ENCODE measurements at regions not wholly inside any gene's neighbourhood (a gene's known extent, or its start where the extent isn't known, plus 50 kb on each side); places are given as distances from the start of the nearest gene placed in this dataset.
A peak's percentile ranks its signal among the peaks of the same experiment; 100 is the strongest.

- H3K9me1 ChIP-seq (replicated peaks; ENCODE audit: control insufficient read depth, extremely low read depth, insufficient read depth, low read length), result no peaks in the 10 kb centered on the region
- no peaks in the 10 kb centered on the region for H3K27me3 ChIP-seq (ENCODE audit: control insufficient read depth in 2 of 2, insufficient read depth in 2 of 2, low read length in 2 of 2)
- H3K79me2 ChIP-seq (ENCODE audit: control insufficient read depth, insufficient read depth, low read length), result no peaks in the 10 kb centered on the region
- dilution Hi-C loops (cut with MboI; ENCODE audit: extremely low pct_ligation_motif_present, low sequenced_read_pairs) (no loop called here), intact Hi-C loops (cut with micrococcal nuclease) (no loop called here)
- CTCF ChIA-PET, result no interaction called here
- POLR2A ChIA-PET, result no interaction called here
- H3K27ac ChIP-seq (ENCODE audit: insufficient read depth, low read depth, low read length), result no peak overlapping the region
- BruUV-seq (replicated peaks), result no TSS peak
- H3K9me3 ChIP-seq (replicated peaks; ENCODE audit: control insufficient read depth, insufficient read depth, low read length), result no peaks in the 10 kb centered on the region
- H3K4me2 ChIP-seq (ENCODE audit: insufficient read depth, low read length), result no peak overlapping the region
- TF ChIP-seq FOS (IDR thresholded peaks at IDR 0.05; ENCODE audit: borderline replicate concordance, insufficient read depth, low read length) (no peak), CTCF (IDR thresholded peaks at IDR 0.05; ENCODE audit: extremely low read depth in 1 of 2, insufficient read depth in 1 of 2, low read depth in 1 of 2, low read length in 2 of 2) (peak; percentile 27 to 47)
- H4K20me1 ChIP-seq (replicated peaks; ENCODE audit: control insufficient read depth, extremely low read depth, insufficient read depth, low read length), result no peaks in the 10 kb centered on the region
- FAIRE-seq (no peak), DNase-seq (ENCODE audit: low read depth, low spot score) (peak; percentile 41)
- H3K4me3 ChIP-seq (replicated peaks in 1 of 3; ENCODE audit: insufficient read depth in 1 of 3, low read depth in 1 of 3, low read length in 3 of 3), result no peak overlapping the region
- peaks cover 24% of the 10 kb centered on the region for H3K4me1 ChIP-seq (ENCODE audit: control insufficient read depth, extremely low read depth, insufficient read depth, low read length)
- no peaks in the 10 kb centered on the region for H3K36me3 ChIP-seq (ENCODE audit: control insufficient read depth in 2 of 2, extremely low read depth in 1 of 2, insufficient read depth in 2 of 2, low read length in 2 of 2)
- H2AFZ ChIP-seq (ENCODE audit: low read depth, low read length), result no peak overlapping the region
- H3K9ac ChIP-seq (replicated peaks; ENCODE audit: extremely low read depth, insufficient read depth, low read length), result no peak overlapping the region
Measured at GRCh38 chr20:50380697-50381040, 129.5 kb upstream of the PTPN1 start.

DNA sequence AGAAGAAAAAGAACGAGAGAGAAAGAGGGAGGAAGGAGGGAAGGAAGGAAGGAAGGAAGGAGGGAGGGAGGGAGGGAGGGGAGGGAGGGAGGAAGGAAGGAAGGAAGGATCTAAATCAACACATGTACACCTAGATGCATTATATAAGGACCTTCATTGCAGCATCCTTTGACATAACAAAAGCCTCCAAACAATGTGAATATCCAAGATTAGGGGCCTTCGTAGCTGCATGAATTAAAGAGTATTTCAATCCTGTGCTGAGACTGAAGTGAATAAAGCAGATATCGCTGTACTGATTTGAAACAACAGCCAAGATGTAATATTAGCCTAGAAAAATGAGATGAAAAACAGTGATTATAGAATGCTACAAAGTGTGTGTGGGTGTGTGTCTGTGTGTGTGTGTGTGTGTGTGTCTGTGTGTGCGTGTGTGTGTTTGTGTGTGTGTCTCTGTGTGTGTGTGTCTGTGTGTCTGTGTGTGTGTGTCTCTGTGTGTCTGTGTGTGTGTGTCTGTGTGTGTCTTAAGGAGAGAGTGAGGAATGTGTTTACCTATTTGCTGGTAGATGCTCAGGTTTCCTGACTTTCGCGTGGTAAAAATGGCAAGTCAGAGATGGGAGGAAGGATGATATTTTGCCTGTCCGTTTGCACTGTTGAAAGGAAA is 129.0 kb upstream of the PTPN1 start:
- Histone ChIP-seq H3K4me3 (replicated peaks in 1 of 3; ENCODE audit: insufficient read depth in 1 of 3, low read depth in 1 of 3, low read length in 3 of 3) (no peak overlapping the region), H3K9me1 (replicated peaks; ENCODE audit: control insufficient read depth, extremely low read depth, insufficient read depth, low read length) (no peaks in the 10 kb centered on the region), H3K79me2 (ENCODE audit: control insufficient read depth, insufficient read depth, low read length) (no peaks in the 10 kb centered on the region), H3K4me2 (ENCODE audit: insufficient read depth, low read length) (no peak overlapping the region), H3K36me3 (ENCODE audit: control insufficient read depth in 2 of 2, extremely low read depth in 1 of 2, insufficient read depth in 2 of 2, low read length in 2 of 2) (no peaks in the 10 kb centered on the region), H3K9me3 (replicated peaks; ENCODE audit: control insufficient read depth, insufficient read depth, low read length) (no peaks in the 10 kb centered on the region), H4K20me1 (replicated peaks; ENCODE audit: control insufficient read depth, extremely low read depth, insufficient read depth, low read length) (no peaks in the 10 kb centered on the region), H3K4me1 (ENCODE audit: control insufficient read depth, extremely low read depth, insufficient read depth, low read length) (peaks cover 24% of the 10 kb centered on the region), H3K27ac (ENCODE audit: insufficient read depth, low read depth, low read length) (no peak overlapping the region), H2AFZ (ENCODE audit: low read depth, low read length) (no peak overlapping the region), H3K9ac (replicated peaks; ENCODE audit: extremely low read depth, insufficient read depth, low read length) (no peak overlapping the region), H3K27me3 (ENCODE audit: control insufficient read depth in 2 of 2, insufficient read depth in 2 of 2, low read length in 2 of 2) (no peaks in the 10 kb centered on the region)
- CTCF ChIA-PET, result interaction anchor here (0.6 kb wide), 1 partner anchor 192 kb away, joined by 3 read pairs; no protein-coding TSS in a partner anchor
- FAIRE-seq, result peak; percentile 55
- DNase-seq (ENCODE audit: low read depth, low spot score), result no peak
- dilution Hi-C loops (cut with MboI; ENCODE audit: extremely low pct_ligation_motif_present, low sequenced_read_pairs) (no loop called here), intact Hi-C loops (cut with micrococcal nuclease) (no loop called here)
- POLR2A ChIA-PET, result no interaction called here
- no TSS peak for BruUV-seq (replicated peaks)
- TF ChIP-seq MYC (IDR thresholded peaks at IDR 0.05; ENCODE audit: low read depth, low read length), result no peak
- TF ChIP-seq JUN (IDR thresholded peaks at IDR 0.05; ENCODE audit: borderline replicate concordance, insufficient read depth, insufficient read length, low read depth), result no peak
- no peak for TF ChIP-seq POLR2A (IDR thresholded peaks at IDR 0.05; ENCODE audit: low read depth, low read length)
- no peak for TF ChIP-seq EZH2 (IDR thresholded peaks at IDR 0.05; ENCODE audit: borderline replicate concordance, low read depth, low read length, severe bottlenecking)
- TF ChIP-seq MAX (IDR thresholded peaks at IDR 0.05; ENCODE audit: insufficient read depth, insufficient read length), result no peak
- TF ChIP-seq CTCF (IDR thresholded peaks at IDR 0.05; ENCODE audit: extremely low read depth in 1 of 2, insufficient read depth in 1 of 2, low read depth in 1 of 2, low read length in 2 of 2), result no peak
- TF ChIP-seq GATA2 (IDR thresholded peaks at IDR 0.05; ENCODE audit: insufficient read depth, insufficient read length, low read depth, low read length), result no peak
- TF ChIP-seq POLR2AphosphoS5 (IDR thresholded peaks at IDR 0.05; ENCODE audit: insufficient read depth, low read depth, low read length), result no peak
- no peak for TF ChIP-seq FOS (IDR thresholded peaks at IDR 0.05; ENCODE audit: borderline replicate concordance, insufficient read depth, low read length)

All from endothelial cell of umbilical vein (primary cell).